GM23248 (cell line): ENCODE measurements at regions not wholly inside any gene's neighbourhood (a gene's known extent, or its start where the extent isn't known, plus 50 kb on each side); places are given as distances from the start of the nearest gene placed in this dataset.

Experiments
- EZH2 ChIP-seq: fragments of 200-600 bp; sonication (generic); IDR thresholded peaks from 2 replicates; pipeline ENCODE4 v1.6.1; 2018; ENCODE audit warnings: antibody characterized with exemption, mild to moderate bottlenecking; ENCODE audit not compliant: insufficient read depth, poor library complexity, severe bottlenecking
- EZH2phosphoT487 ChIP-seq: fragments of 200-600 bp; sonication (generic); IDR thresholded peaks from 2 replicates; pipeline ENCODE4 v1.6.1; 2018; ENCODE audit warnings: antibody characterized with exemption, moderate library complexity, mild to moderate bottlenecking, low read depth; ENCODE audit not compliant: insufficient read depth

DNA sequence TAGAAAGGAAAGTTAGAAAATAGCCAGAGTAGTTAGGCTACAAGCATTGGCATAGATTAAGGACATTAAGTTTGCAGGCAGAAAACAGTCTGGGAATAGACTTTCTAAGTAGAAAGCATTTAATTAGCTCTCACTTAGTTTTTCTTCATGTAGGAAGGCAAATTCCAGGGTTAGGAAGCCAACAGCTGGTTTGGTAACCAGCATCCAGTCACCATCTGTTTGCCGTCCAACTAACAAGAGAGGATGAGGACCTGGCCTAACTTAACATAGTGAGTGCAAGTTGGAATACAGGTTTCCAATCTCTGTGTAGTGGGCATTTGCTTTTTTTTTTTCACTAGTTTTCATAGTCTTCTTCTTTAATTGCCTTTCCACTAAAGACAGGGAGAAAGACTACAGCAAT lies 121.7 kb upstream of the NR3C1 start:
- TF ChIP-seq EZH2 = no peak
- no peak for TF ChIP-seq EZH2phosphoT487
